Activated CD4-positive, alpha-beta memory T cell treated with anti-CD3 and anti-CD28 coated beads for 36 hours (primary cell): ENCODE measurements at regions not wholly inside any gene's neighbourhood (a gene's known extent, or its start where the extent isn't known, plus 50 kb on each side); places are given as distances from the start of the nearest gene placed in this dataset.
"Not testable (repeated sequence)": the region's sequence is repeated elsewhere in the genome, so short reads cannot be mapped to it uniquely, and the experiment has no call there.

Source experiments
- CTCF ChIA-PET: fragments of 350-600 bp; sonication (Branson Sonifier 250); formaldehyde crosslinking; loops from one replicate; lab custom pipeline; 2021; ENCODE audit warnings: antibody characterized with exemption, inconsistent platforms; lab: Charles Lee
- POLR2A ChIA-PET: fragments of 350-600 bp; sonication (Branson Sonifier 250); formaldehyde crosslinking; loops from one replicate; lab custom pipeline; 2021; ENCODE audit warnings: antibody characterized with exemption; lab: Charles Lee
- DNase-seq: peaks from one replicate; pipeline ENCODE4 v3.0.0-alpha.2; 2020
- H3K27ac Mint-ChIP-seq: one replicate; pipeline ENCODE4 v1.8.0; 2021; ENCODE audit warnings: mixed read lengths
- H3K27me3 Mint-ChIP-seq: one replicate; pipeline ENCODE4 v1.8.0; 2021; ENCODE audit warnings: mixed read lengths
- H3K36me3 Mint-ChIP-seq: one replicate; pipeline ENCODE4 v1.8.0; 2021; ENCODE audit warnings: mixed read lengths
- H3K4me1 Mint-ChIP-seq: one replicate; pipeline ENCODE4 v1.8.0; 2021; ENCODE audit warnings: low read depth, mixed read lengths
- H3K4me3 Mint-ChIP-seq: one replicate; pipeline ENCODE4 v1.8.0; 2021; ENCODE audit warnings: mild to moderate bottlenecking, mixed read lengths
- H3K9me3 Mint-ChIP-seq: one replicate; pipeline ENCODE4 v1.8.0; 2021; ENCODE audit warnings: mixed read lengths
- intact Hi-C: fragments of 100-400 bp; cut with micrococcal nuclease; formaldehyde crosslinking; loops from one replicate; pipeline ENCODE4 v1.15.1; 2023

- Mint-ChIP-seq H3K27me3 (no peaks in the 10 kb centered on the region), H3K36me3 (no peaks in the 10 kb centered on the region), H3K9me3 (no peaks in the 10 kb centered on the region), H3K27ac (no peak overlapping the region), H3K4me3 (no peak overlapping the region), H3K4me1 (no peaks in the 10 kb centered on the region)
- ChIA-PET CTCF (no interaction called here), POLR2A (no interaction called here)
- no peak for DNase-seq
- intact Hi-C loops: no loop called here
These were observed 126.5 kb downstream of the GASK1B start for GRCh38 chr4:158046345-158046744.

- ChIA-PET POLR2A (no interaction called here), CTCF (no interaction called here)
- DNase-seq: no peak
- no peaks in the 10 kb centered on the region for H3K4me1 Mint-ChIP-seq
- intact Hi-C loops: no loop called here
- H3K27ac Mint-ChIP-seq: no peak overlapping the region
- no peak overlapping the region for H3K4me3 Mint-ChIP-seq
- peaks cover 9% of the 10 kb centered on the region for H3K9me3 Mint-ChIP-seq
- H3K27me3 Mint-ChIP-seq: no peaks in the 10 kb centered on the region
- no peaks in the 10 kb centered on the region for H3K36me3 Mint-ChIP-seq
These were observed 128.7 kb downstream of the GASK1B start for GRCh38 chr4:158043971-158044618.

- POLR2A ChIA-PET: no interaction called here
- intact Hi-C loops: no loop called here
- CTCF ChIA-PET: no interaction called here
- H3K36me3 Mint-ChIP-seq: no peaks in the 10 kb centered on the region
- H3K27me3 Mint-ChIP-seq: no peaks in the 10 kb centered on the region
- no peak overlapping the region for H3K4me3 Mint-ChIP-seq
- peaks cover 15% of the 10 kb centered on the region for H3K9me3 Mint-ChIP-seq
- no peak for DNase-seq
- H3K27ac Mint-ChIP-seq: no peak overlapping the region
- H3K4me1 Mint-ChIP-seq: no peaks in the 10 kb centered on the region
These were observed 130.2 kb downstream of the GASK1B start for GRCh38 chr4:158042591-158043030.

GRCh38 chr4:158038718-158039117, 134.1 kb downstream of the GASK1B start:
- intact Hi-C loops: no loop called here
- H3K27me3 Mint-ChIP-seq: no peaks in the 10 kb centered on the region
- H3K36me3 Mint-ChIP-seq: no peaks in the 10 kb centered on the region
- peaks cover 15% of the 10 kb centered on the region for H3K9me3 Mint-ChIP-seq
- ChIA-PET CTCF (no interaction called here), POLR2A (no interaction called here)
- no peak overlapping the region for H3K27ac Mint-ChIP-seq
- no peak overlapping the region for H3K4me3 Mint-ChIP-seq
- H3K4me1 Mint-ChIP-seq: no peaks in the 10 kb centered on the region
- no peak for DNase-seq

DNA sequence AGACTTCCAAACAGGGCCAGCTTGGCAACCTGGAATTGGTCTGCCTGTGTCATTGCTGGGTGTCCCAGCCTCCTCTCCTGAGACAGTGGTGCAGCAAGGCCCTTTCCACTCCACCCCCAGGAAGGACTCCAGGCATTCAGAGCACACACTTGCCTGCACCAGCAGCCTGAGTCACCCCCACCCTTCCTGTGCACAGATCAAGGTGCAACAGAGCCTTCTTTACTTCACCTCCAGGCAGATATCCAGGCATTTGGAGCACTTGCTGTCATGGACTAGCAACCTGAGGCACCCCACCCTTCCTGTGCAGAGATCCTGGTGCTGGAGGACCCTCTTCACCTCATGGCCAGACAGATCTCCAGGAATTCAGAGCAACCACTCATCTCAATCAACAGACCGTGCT, 135.8 kb downstream of the GASK1B start:
- CTCF ChIA-PET: no interaction called here
- intact Hi-C loops: no loop called here

GRCh38 chr4:158035662-158036195, 137.1 kb downstream of the GASK1B start:
- Mint-ChIP-seq H3K27ac (no peak overlapping the region), H3K36me3 (no peaks in the 10 kb centered on the region), H3K4me3 (no peak overlapping the region), H3K9me3 (peaks cover 15% of the 10 kb centered on the region), H3K4me1 (no peaks in the 10 kb centered on the region), H3K27me3 (no peaks in the 10 kb centered on the region)
- ChIA-PET POLR2A (no interaction called here), CTCF (interaction anchor here (0.6 kb wide), 1 partner anchor 810 kb away, joined by 3 read pairs; no protein-coding TSS in a partner anchor)
- intact Hi-C loops: no loop called here
- no peak for DNase-seq

More for the DNA sequence above, 135.8 kb downstream of the GASK1B start:
- Mint-ChIP-seq H3K9me3 (peaks cover 15% of the 10 kb centered on the region), H3K27me3 (no peaks in the 10 kb centered on the region), H3K4me3 (no peak overlapping the region), H3K36me3 (no peaks in the 10 kb centered on the region), H3K4me1 (no peaks in the 10 kb centered on the region), H3K27ac (no peak overlapping the region)
- POLR2A ChIA-PET: no interaction called here
- DNase-seq: no peak

GRCh38 chr4:158033416-158034120, 139.3 kb downstream of the GASK1B start:
- DNase-seq: no peak
- Mint-ChIP-seq H3K27me3 (no peaks in the 10 kb centered on the region), H3K27ac (no peak overlapping the region), H3K4me3 (no peak overlapping the region), H3K4me1 (no peaks in the 10 kb centered on the region), H3K36me3 (no peaks in the 10 kb centered on the region), H3K9me3 (peaks cover 8% of the 10 kb centered on the region)
- CTCF ChIA-PET: no interaction called here
- intact Hi-C loops: no loop called here
- POLR2A ChIA-PET: no interaction called here

DNA sequence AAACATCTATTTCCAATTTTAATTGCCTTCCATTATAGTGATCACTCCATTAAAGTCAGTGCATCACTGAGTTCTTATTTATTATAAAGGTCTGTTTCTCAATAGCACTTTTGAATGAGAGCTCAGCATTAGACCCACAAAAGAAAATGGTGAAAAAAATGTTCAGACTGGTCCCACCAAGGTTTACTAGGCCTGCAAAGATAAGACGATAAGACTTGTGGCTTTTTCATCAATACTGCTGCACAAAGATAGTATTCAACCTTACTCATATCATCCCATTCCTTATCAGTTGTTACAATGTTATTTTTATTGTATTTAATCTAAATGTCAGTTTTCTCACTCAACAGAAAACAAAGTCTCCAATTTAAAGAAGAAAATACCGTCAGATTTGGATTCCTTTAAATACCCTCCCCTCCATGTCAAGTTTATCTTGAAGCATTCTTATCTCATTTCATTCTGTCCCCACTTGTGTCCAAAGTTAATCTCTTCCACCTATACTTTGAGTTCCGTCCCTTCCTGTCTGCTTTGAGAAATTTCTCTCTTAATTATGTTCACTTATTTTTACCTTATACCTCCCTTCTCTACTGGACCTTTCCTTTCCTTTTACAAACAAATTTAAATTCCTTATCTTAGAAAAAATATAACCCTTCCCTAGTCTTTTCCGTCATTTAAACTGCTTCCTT, 140.0 kb downstream of the GASK1B start:
- H3K27me3 Mint-ChIP-seq: no peaks in the 10 kb centered on the region
- CTCF ChIA-PET: no interaction called here
- no peaks in the 10 kb centered on the region for H3K4me1 Mint-ChIP-seq
- no peaks in the 10 kb centered on the region for H3K36me3 Mint-ChIP-seq
- no peak overlapping the region for H3K27ac Mint-ChIP-seq
- POLR2A ChIA-PET: no interaction called here
- DNase-seq: no peak
- H3K9me3 Mint-ChIP-seq: peaks cover 11% of the 10 kb centered on the region
- intact Hi-C loops: no loop called here
- no peak overlapping the region for H3K4me3 Mint-ChIP-seq

DNA sequence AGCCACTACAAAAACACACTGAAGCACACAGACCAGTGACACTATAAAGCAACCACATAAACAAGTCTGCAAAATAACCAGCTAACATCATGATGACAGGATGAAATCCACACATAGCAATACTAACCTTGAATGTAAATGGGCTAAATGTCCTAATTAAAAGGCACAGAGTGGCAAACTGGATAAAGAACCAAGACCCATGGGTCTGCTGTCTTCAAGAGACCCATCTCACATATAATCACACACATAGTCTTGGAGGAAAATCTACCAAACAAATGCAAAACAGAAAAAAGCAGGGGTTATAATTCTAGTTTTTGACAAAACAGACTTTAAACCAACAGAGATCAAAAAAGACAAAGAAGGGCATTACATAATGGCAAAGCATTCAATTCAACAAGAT, 144.4 kb downstream of the GASK1B start:
- H3K4me3 Mint-ChIP-seq, H3K4me1 Mint-ChIP-seq, DNase-seq, POLR2A ChIA-PET, H3K27me3 Mint-ChIP-seq, H3K36me3 Mint-ChIP-seq, H3K27ac Mint-ChIP-seq, CTCF ChIA-PET, H3K9me3 Mint-ChIP-seq, intact Hi-C loops: not testable (repeated sequence)

GRCh38 chr4:158025131-158025530, 147.7 kb downstream of the GASK1B start:
- H3K4me1 Mint-ChIP-seq: no peaks in the 10 kb centered on the region
- H3K27me3 Mint-ChIP-seq: peaks cover under 1% of the 10 kb centered on the region
- H3K27ac Mint-ChIP-seq: no peak overlapping the region
- peaks cover 9% of the 10 kb centered on the region for H3K9me3 Mint-ChIP-seq
- POLR2A ChIA-PET: no interaction called here
- CTCF ChIA-PET: no interaction called here
- H3K4me3 Mint-ChIP-seq: no peak overlapping the region
- no peaks in the 10 kb centered on the region for H3K36me3 Mint-ChIP-seq
- intact Hi-C loops: no loop called here
- no peak for DNase-seq

DNA sequence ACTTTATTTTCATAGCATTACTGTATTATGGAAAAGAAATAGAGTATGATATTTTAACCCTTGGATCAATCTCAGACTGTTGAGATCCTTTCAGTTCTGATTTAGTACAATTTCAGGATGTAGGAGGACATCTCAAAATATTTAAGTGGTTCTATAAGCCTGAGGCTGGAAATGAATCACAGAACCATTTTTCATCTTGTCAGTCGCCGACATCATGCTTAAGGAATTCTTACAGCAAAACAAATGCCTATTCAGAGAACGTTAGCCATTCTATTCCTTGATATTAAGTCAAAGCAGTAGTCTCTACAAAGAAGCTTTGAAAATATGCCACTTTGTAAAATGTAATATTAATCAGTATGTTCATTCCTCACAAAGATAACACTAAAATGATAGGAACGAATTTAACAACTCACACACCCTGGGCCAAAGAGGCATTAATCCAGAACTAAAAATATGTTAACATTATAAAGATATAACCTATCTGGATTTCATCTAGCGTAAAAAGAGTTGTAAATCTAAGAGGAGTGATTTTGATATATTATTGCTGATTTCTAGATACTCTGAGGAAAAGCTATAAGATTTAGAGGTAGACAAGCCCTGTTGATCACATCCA, 152.0 kb downstream of the GASK1B start:
- intact Hi-C loops: no loop called here
- no peaks in the 10 kb centered on the region for H3K9me3 Mint-ChIP-seq
- no peak for DNase-seq
- H3K27ac Mint-ChIP-seq: no peak overlapping the region
- H3K36me3 Mint-ChIP-seq: no peaks in the 10 kb centered on the region
- ChIA-PET CTCF (interaction anchor here (0.7 kb wide), 1 partner anchor 24 kb away, joined by 3 read pairs; no protein-coding TSS in a partner anchor), POLR2A (no interaction called here)
- H3K4me3 Mint-ChIP-seq: no peak overlapping the region
- no peaks in the 10 kb centered on the region for H3K4me1 Mint-ChIP-seq
- peaks cover 1% of the 10 kb centered on the region for H3K27me3 Mint-ChIP-seq

DNA sequence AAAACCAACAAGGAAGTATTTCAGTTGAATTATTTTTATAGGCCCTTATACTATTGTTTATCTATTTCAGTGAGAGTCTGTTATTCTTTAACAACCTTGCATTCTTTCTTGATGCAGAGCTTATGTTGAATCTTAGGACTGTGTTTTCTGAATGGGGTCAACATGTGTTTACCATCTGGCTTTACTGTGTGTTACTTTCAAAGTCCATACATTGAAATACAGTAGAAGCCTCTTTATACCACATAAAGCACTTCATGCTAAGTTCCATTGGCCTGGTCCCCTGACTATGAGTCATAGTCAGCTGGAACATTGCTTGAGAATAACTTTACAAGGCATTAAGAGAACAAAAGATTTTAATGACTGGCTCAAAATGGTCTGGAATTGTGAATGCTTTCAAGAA, 152.6 kb downstream of the GASK1B start:
- H3K9me3 Mint-ChIP-seq: no peaks in the 10 kb centered on the region
- intact Hi-C loops: no loop called here

More for the DNA sequence above, 152.6 kb downstream of the GASK1B start:
- no peak for DNase-seq
- CTCF ChIA-PET: interaction anchor here (0.7 kb wide), 1 partner anchor 23 kb away, joined by 3 read pairs; no protein-coding TSS in a partner anchor
- H3K27me3 Mint-ChIP-seq: peaks cover 1% of the 10 kb centered on the region
- no peaks in the 10 kb centered on the region for H3K4me1 Mint-ChIP-seq
- POLR2A ChIA-PET: no interaction called here
- no peaks in the 10 kb centered on the region for H3K36me3 Mint-ChIP-seq
- no peak overlapping the region for H3K4me3 Mint-ChIP-seq
- H3K27ac Mint-ChIP-seq: no peak overlapping the region
